Neural progenitor cell (in vitro differentiated cells): ENCODE measurements at regions not wholly inside any gene's neighbourhood (a gene's known extent, or its start where the extent isn't known, plus 50 kb on each side); places are given as distances from the start of the nearest gene placed in this dataset.

ENCODE experiments used
- DNase-seq: peaks from one replicate; pipeline ENCODE4 v3.0.0-alpha.2; 2016; ENCODE audit warnings: low spot score
- H2AFZ ChIP-seq: fragments of 200-600 bp; sonication (generic); replicated peaks from 2 replicates; pipeline ENCODE4 v1.6.1; 2016; ENCODE audit warnings: antibody characterized with exemption
- H3F3A ChIP-seq: fragments of 200-600 bp; sonication (generic); 2 replicates; pipeline ENCODE4 v1.6.1; 2016; ENCODE audit warnings: antibody characterized with exemption, low read depth
- H3K27ac ChIP-seq: fragments of 200-600 bp; sonication (generic); 2 replicates; pipeline ENCODE4 v1.5.1; 2016; ENCODE audit warnings: mild to moderate bottlenecking
- H3K27me3 ChIP-seq: fragments of 200-600 bp; sonication (generic); 2 replicates; pipeline ENCODE4 v1.6.1; 2016; ENCODE audit warnings: mild to moderate bottlenecking, moderate library complexity
- H3K36me3 ChIP-seq: fragments of 200-600 bp; sonication (generic); 2 replicates; pipeline ENCODE4 v1.5.1; 2016
- H3K4me1 ChIP-seq: fragments of 200-600 bp; sonication (generic); 2 replicates; pipeline ENCODE4 v1.6.1; 2016; ENCODE audit warnings: mixed run types
- H3K4me2 ChIP-seq: fragments of 200-600 bp; sonication (generic); 2 replicates; pipeline ENCODE4 v1.6.1; 2016
- H3K4me3 ChIP-seq: fragments of 200-600 bp; sonication (generic); 2 replicates; pipeline ENCODE4 v1.5.1; 2016
- H3K79me2 ChIP-seq: fragments of 200-600 bp; sonication (generic); 2 replicates; pipeline ENCODE4 v1.6.1; 2016; ENCODE audit warnings: low read depth
- H3K9ac ChIP-seq: fragments of 200-600 bp; sonication (generic); 2 replicates; pipeline ENCODE4 v1.6.1; 2016
- H3K9me3 ChIP-seq: fragments of 200-600 bp; sonication (generic); 2 replicates; pipeline ENCODE4 v1.5.1; 2016; ENCODE audit warnings: low read depth
- H4K20me1 ChIP-seq: fragments of 200-600 bp; sonication (generic); 2 replicates; pipeline ENCODE4 v1.6.1; 2016; ENCODE audit warnings: low read depth
- H3K27ac Mint-ChIP-seq: 3 replicates; pipeline ENCODE4 v1.8.0; 2021; ENCODE audit warnings: mixed read lengths
- H3K27me3 Mint-ChIP-seq: 2 replicates; pipeline ENCODE4 v1.8.0; 2022; ENCODE audit warnings: low read depth, mild to moderate bottlenecking, inconsistent platforms, moderate library complexity, mixed read lengths; ENCODE audit not compliant: insufficient read depth
- H3K36me3 Mint-ChIP-seq: 3 replicates; pipeline ENCODE4 v1.8.0; 2021; ENCODE audit warnings: mixed read lengths
- H3K4me1 Mint-ChIP-seq: 3 replicates; pipeline ENCODE4 v1.8.0; 2021; ENCODE audit warnings: mixed read lengths
- H3K4me3 Mint-ChIP-seq: 3 replicates; pipeline ENCODE4 v1.8.0; 2021; ENCODE audit warnings: mild to moderate bottlenecking, moderate library complexity, mixed read lengths
- H3K9me3 Mint-ChIP-seq: 3 replicates; pipeline ENCODE4 v1.8.0; 2020; ENCODE audit warnings: mixed read lengths
- CTCF ChIP-seq: fragments of 200-600 bp; sonication (generic); IDR thresholded peaks from 2 replicates; pipeline ENCODE4 v1.5.1; 2017; ENCODE audit warnings: antibody characterized with exemption, mild to moderate bottlenecking
- EZH2 ChIP-seq: fragments of 200-600 bp; sonication (generic); IDR thresholded peaks from 2 replicates; pipeline ENCODE4 v1.6.1; 2017; ENCODE audit warnings: antibody characterized with exemption, mild to moderate bottlenecking, moderate library complexity
- EZH2phosphoT487 ChIP-seq: fragments of 200-600 bp; sonication (generic); IDR thresholded peaks from 2 replicates; pipeline ENCODE4 v1.6.1; 2017; ENCODE audit warnings: antibody characterized with exemption

- peaks cover 61% of the 10 kb centered on the region for H3K4me1 Mint-ChIP-seq
- no peak overlapping the region for H3K27ac ChIP-seq
- no peak overlapping the region for H3K4me3 ChIP-seq
- H3K36me3 Mint-ChIP-seq = no peaks in the 10 kb centered on the region
- H2AFZ ChIP-seq = no peak overlapping the region
- H3K4me3 Mint-ChIP-seq = peak overlapping the region; percentile 46
- no peaks in the 10 kb centered on the region for H3K79me2 ChIP-seq
- peak overlapping the region; percentile 43 for H3K27ac Mint-ChIP-seq
- no peaks in the 10 kb centered on the region for H3K36me3 ChIP-seq
- DNase-seq = peak; percentile 90
- peak overlapping the region; percentile 61 for H3K4me2 ChIP-seq
- no peaks in the 10 kb centered on the region for H3K9me3 ChIP-seq
- TF ChIP-seq EZH2phosphoT487 = peak; percentile 84
- TF ChIP-seq CTCF = no peak
- TF ChIP-seq EZH2 = peak; percentile 38
- H3K27me3 ChIP-seq = peaks cover 3% of the 10 kb centered on the region
- H3K9ac ChIP-seq = no peak overlapping the region
- peaks cover 48% of the 10 kb centered on the region for H3K4me1 ChIP-seq
- peaks cover 8% of the 10 kb centered on the region for H3K27me3 Mint-ChIP-seq
- no peaks in the 10 kb centered on the region for H3K9me3 Mint-ChIP-seq
- peaks cover 29% of the 10 kb centered on the region for H3F3A ChIP-seq
- no peaks in the 10 kb centered on the region for H4K20me1 ChIP-seq
Observed at GRCh38 chr1:214205053-214205452, 75.9 kb upstream of the SMYD2 start.

- Histone ChIP-seq H2AFZ (no peak overlapping the region), H3K4me3 (no peak overlapping the region), H3K36me3 (no peaks in the 10 kb centered on the region), H3K4me2 (peak overlapping the region; percentile 48), H3F3A (peaks cover 29% of the 10 kb centered on the region), H3K27me3 (peaks cover 3% of the 10 kb centered on the region), H4K20me1 (no peaks in the 10 kb centered on the region), H3K9me3 (no peaks in the 10 kb centered on the region), H3K79me2 (no peaks in the 10 kb centered on the region), H3K27ac (no peak overlapping the region), H3K9ac (no peak overlapping the region), H3K4me1 (peaks cover 48% of the 10 kb centered on the region)
- H3K9me3 Mint-ChIP-seq = no peaks in the 10 kb centered on the region
- peak; percentile 62 for DNase-seq
- peaks cover 61% of the 10 kb centered on the region for H3K4me1 Mint-ChIP-seq
- TF ChIP-seq CTCF (no peak), EZH2 (no peak), EZH2phosphoT487 (no peak)
- peak overlapping the region; percentile 91 for H3K27ac Mint-ChIP-seq
- no peak overlapping the region for H3K4me3 Mint-ChIP-seq
- no peaks in the 10 kb centered on the region for H3K36me3 Mint-ChIP-seq
- H3K27me3 Mint-ChIP-seq = peaks cover 7% of the 10 kb centered on the region
Observed at GRCh38 chr1:214208460-214208859, 72.5 kb upstream of the SMYD2 start.

GRCh38 chr1:214209260-214209808, 71.6 kb upstream of the SMYD2 start:
- H3K27ac ChIP-seq = no peak overlapping the region
- Mint-ChIP-seq H3K4me3 (no peak overlapping the region), H3K27ac (peak overlapping the region; percentile 91), H3K4me1 (peaks cover 57% of the 10 kb centered on the region), H3K27me3 (peaks cover 11% of the 10 kb centered on the region), H3K36me3 (no peaks in the 10 kb centered on the region), H3K9me3 (no peaks in the 10 kb centered on the region)
- no peak overlapping the region for H2AFZ ChIP-seq
- no peaks in the 10 kb centered on the region for H4K20me1 ChIP-seq
- peaks cover 48% of the 10 kb centered on the region for H3K4me1 ChIP-seq
- peaks cover 28% of the 10 kb centered on the region for H3F3A ChIP-seq
- H3K79me2 ChIP-seq = no peaks in the 10 kb centered on the region
- no peak overlapping the region for H3K4me3 ChIP-seq
- no peaks in the 10 kb centered on the region for H3K36me3 ChIP-seq
- no peak overlapping the region for H3K9ac ChIP-seq
- TF ChIP-seq EZH2 = no peak
- TF ChIP-seq CTCF = no peak
- TF ChIP-seq EZH2phosphoT487 = no peak
- H3K4me2 ChIP-seq = peak overlapping the region; percentile 48
- peaks cover 3% of the 10 kb centered on the region for H3K27me3 ChIP-seq
- DNase-seq = peak; percentile 20
- no peaks in the 10 kb centered on the region for H3K9me3 ChIP-seq
